DND-41 (cell line): ENCODE measurements at regions not wholly inside any gene's neighbourhood (a gene's known extent, or its start where the extent isn't known, plus 50 kb on each side); places are given as distances from the start of the nearest gene placed in this dataset.

Experiments
- ATAC-seq: fragments of 200-7000 bp; cut with Tn5 transposase; 3 replicates; pipeline ENCODE4 v1.9.1; 2021; ENCODE audit warnings: low read depth; ENCODE audit not compliant: insufficient read depth
- DNase-seq: peaks from one replicate; pipeline ENCODE4 v3.0.0-alpha.2; 2020
- H2AFZ ChIP-seq: 2 replicates; pipeline ENCODE4 v1.6.0; 2012; ENCODE audit warnings: low read depth, low read length
- H3K27ac ChIP-seq: 2 replicates; pipeline ENCODE4 v1.5.1; 2012; ENCODE audit warnings: low read length, inconsistent platforms
- H3K27me3 ChIP-seq: fragments of 200-600 bp; sonication (generic); 2 replicates; pipeline ENCODE4 v1.6.0; 2012; ENCODE audit warnings: low read length, mild to moderate bottlenecking, inconsistent platforms; ENCODE audit not compliant: insufficient read depth, poor library complexity
- H3K36me3 ChIP-seq: 2 replicates; pipeline ENCODE4 v1.5.1; 2012; ENCODE audit warnings: low read length, inconsistent platforms; ENCODE audit not compliant: insufficient read depth
- H3K4me1 ChIP-seq: 2 replicates; pipeline ENCODE4 v1.5.1; 2012; ENCODE audit warnings: mild to moderate bottlenecking, low read length; ENCODE audit not compliant: insufficient read depth
- H3K4me2 ChIP-seq: 2 replicates; pipeline ENCODE4 v1.6.0; 2012; ENCODE audit warnings: mild to moderate bottlenecking, moderate library complexity, low read length, inconsistent platforms; ENCODE audit not compliant: insufficient read depth
- H3K4me3 ChIP-seq, 2 experiments: fragments of 200-600 bp in 1 of 2; shearing (Covaris generic) in 1 of 2; 2 replicates each; pipeline ENCODE4 v1.5.1; 2012 to 2016; ENCODE audit warnings: inconsistent platforms in 2 of 2, low read length in 2 of 2, mild to moderate bottlenecking in 2 of 2, low read depth in 1 of 2, moderate library complexity in 1 of 2
- H3K79me2 ChIP-seq: 2 replicates; pipeline ENCODE4 v1.6.0; 2012; ENCODE audit warnings: low read length, inconsistent platforms; ENCODE audit not compliant: insufficient read depth
- H3K9ac ChIP-seq: 2 replicates; pipeline ENCODE4 v1.6.0; 2012; ENCODE audit warnings: low read depth, mild to moderate bottlenecking, inconsistent platforms, low read length, moderate library complexity
- H3K9me3 ChIP-seq: 2 replicates; pipeline ENCODE4 v1.5.1; 2012; ENCODE audit warnings: low read length, moderate library complexity, mild to moderate bottlenecking, inconsistent platforms; ENCODE audit not compliant: insufficient read depth, severe bottlenecking
- H4K20me1 ChIP-seq: 2 replicates; pipeline ENCODE4 v1.6.0; 2012; ENCODE audit warnings: low read length; ENCODE audit not compliant: insufficient read depth
- EZH2 ChIP-seq: IDR thresholded peaks from 3 replicates; pipeline ENCODE4 v1.6.1; 2012; ENCODE audit warnings: borderline replicate concordance, low read depth, mild to moderate bottlenecking, moderate library complexity, low read length, inconsistent platforms; ENCODE audit not compliant: severe bottlenecking
- TF ChIP-seq, protein P1 (sequence below): IDR thresholded peaks from 2 replicates; pipeline ENCODE4 v1.5.1; 2012; ENCODE audit warnings: borderline replicate concordance, low read length, moderate library complexity, mild to moderate bottlenecking; ENCODE audit not compliant: poor library complexity, severe bottlenecking; ENCODE audit errors: extremely low read depth

- ATAC-seq (no peak), DNase-seq (no peak)
- TF ChIP-seq EZH2 = no peak
- TF ChIP-seq, protein P1, sequence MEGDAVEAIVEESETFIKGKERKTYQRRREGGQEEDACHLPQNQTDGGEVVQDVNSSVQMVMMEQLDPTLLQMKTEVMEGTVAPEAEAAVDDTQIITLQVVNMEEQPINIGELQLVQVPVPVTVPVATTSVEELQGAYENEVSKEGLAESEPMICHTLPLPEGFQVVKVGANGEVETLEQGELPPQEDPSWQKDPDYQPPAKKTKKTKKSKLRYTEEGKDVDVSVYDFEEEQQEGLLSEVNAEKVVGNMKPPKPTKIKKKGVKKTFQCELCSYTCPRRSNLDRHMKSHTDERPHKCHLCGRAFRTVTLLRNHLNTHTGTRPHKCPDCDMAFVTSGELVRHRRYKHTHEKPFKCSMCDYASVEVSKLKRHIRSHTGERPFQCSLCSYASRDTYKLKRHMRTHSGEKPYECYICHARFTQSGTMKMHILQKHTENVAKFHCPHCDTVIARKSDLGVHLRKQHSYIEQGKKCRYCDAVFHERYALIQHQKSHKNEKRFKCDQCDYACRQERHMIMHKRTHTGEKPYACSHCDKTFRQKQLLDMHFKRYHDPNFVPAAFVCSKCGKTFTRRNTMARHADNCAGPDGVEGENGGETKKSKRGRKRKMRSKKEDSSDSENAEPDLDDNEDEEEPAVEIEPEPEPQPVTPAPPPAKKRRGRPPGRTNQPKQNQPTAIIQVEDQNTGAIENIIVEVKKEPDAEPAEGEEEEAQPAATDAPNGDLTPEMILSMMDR = no peak
- H3K27ac ChIP-seq = no peak overlapping the region
- no peak overlapping the region for H3K4me3 ChIP-seq
- H3K79me2 ChIP-seq = no peaks in the 10 kb centered on the region
- H3K9me3 ChIP-seq = no peaks in the 10 kb centered on the region
- no peaks in the 10 kb centered on the region for H3K4me1 ChIP-seq
- H4K20me1 ChIP-seq = no peaks in the 10 kb centered on the region
- H3K9ac ChIP-seq = no peak overlapping the region
- no peaks in the 10 kb centered on the region for H3K36me3 ChIP-seq
- no peaks in the 10 kb centered on the region for H3K27me3 ChIP-seq
- H3K4me2 ChIP-seq = no peak overlapping the region
- H2AFZ ChIP-seq = no peak overlapping the region
These were observed 357.3 kb upstream of the XYLT1 start for GRCh38 chr16:17828012-17828411.

DNA sequence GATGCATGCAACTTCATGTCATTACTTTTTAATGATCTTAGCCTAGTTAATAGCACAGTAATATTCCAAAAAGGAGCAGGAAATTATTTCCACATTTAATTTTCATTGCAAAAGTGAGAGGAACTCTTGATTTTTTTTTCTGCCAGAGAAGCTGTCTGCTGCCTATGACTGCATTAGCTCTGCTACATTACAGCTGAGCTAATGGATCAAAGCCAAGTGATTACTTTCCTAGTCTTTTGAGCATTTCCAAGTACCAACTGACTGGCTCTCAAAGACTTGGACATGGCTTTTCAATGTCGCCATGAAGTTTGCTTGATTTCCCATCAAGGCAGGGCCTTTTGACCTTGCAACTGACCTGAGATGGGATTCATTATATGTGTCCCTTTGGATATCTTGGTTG is 356.6 kb upstream of the XYLT1 start:
- Histone ChIP-seq H3K27ac (no peak overlapping the region), H3K36me3 (no peaks in the 10 kb centered on the region), H3K79me2 (no peaks in the 10 kb centered on the region), H3K4me2 (no peak overlapping the region), H3K9ac (no peak overlapping the region), H3K4me3 (no peak overlapping the region), H3K4me1 (no peaks in the 10 kb centered on the region), H2AFZ (no peak overlapping the region), H4K20me1 (no peaks in the 10 kb centered on the region), H3K27me3 (no peaks in the 10 kb centered on the region), H3K9me3 (no peaks in the 10 kb centered on the region)
- TF ChIP-seq, protein P1 = no peak
- TF ChIP-seq EZH2 = no peak
- DNase-seq (no peak), ATAC-seq (no peak)

DNA sequence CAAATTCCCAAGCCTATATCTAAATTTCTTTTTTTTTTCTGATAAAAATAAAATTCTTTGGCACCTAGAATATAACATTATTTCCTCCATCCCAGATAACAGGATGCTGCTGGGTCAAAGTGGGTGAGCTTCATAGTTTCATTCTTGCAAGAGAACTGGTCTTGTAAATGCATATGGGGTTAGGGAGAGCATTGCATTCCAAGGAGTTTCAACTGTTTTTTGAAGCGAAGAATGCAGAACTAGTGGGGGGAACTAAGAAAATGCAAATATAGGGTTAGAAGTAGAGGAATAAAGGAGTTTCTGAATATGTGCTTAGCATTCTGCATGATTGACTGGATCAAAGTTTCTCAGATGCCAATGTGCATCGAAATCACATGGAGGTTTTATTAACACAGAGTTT is 347.2 kb upstream of the XYLT1 start:
- Histone ChIP-seq H3K36me3 (no peaks in the 10 kb centered on the region), H2AFZ (no peak overlapping the region), H3K9ac (no peak overlapping the region), H3K4me1 (no peaks in the 10 kb centered on the region), H4K20me1 (no peaks in the 10 kb centered on the region), H3K27me3 (peaks cover 4% of the 10 kb centered on the region), H3K79me2 (no peaks in the 10 kb centered on the region), H3K9me3 (peaks cover 3% of the 10 kb centered on the region), H3K4me3 (no peak overlapping the region), H3K27ac (no peak overlapping the region), H3K4me2 (no peak overlapping the region)
- ATAC-seq = no peak
- no peak for DNase-seq
- TF ChIP-seq EZH2 = no peak
- TF ChIP-seq, protein P1 = no peak

GRCh38 chr16:17817260-17817659 is 346.5 kb upstream of the XYLT1 start:
- Histone ChIP-seq H4K20me1 (no peaks in the 10 kb centered on the region), H3K27ac (no peak overlapping the region), H3K4me2 (no peak overlapping the region), H3K9me3 (peaks cover 3% of the 10 kb centered on the region), H2AFZ (no peak overlapping the region), H3K4me3 (no peak overlapping the region), H3K9ac (no peak overlapping the region), H3K79me2 (no peaks in the 10 kb centered on the region), H3K4me1 (no peaks in the 10 kb centered on the region), H3K36me3 (no peaks in the 10 kb centered on the region), H3K27me3 (peaks cover 4% of the 10 kb centered on the region)
- no peak for ATAC-seq
- TF ChIP-seq, protein P1 = no peak
- no peak for TF ChIP-seq EZH2
- no peak for DNase-seq
